PC-3 (cell line): ENCODE measurements at regions not wholly inside any gene's neighbourhood (a gene's known extent, or its start where the extent isn't known, plus 50 kb on each side); places are given as distances from the start of the nearest gene placed in this dataset.
"Not testable (repeated sequence)": the region's sequence is repeated elsewhere in the genome, so short reads cannot be mapped to it uniquely, and the experiment has no call there.

ENCODE experiments used
- ATAC-seq: fragments of 200-7000 bp; cut with Tn5 transposase; 2 replicates; pipeline ENCODE4 v1.9.1; 2020; ENCODE audit warnings: mild to moderate bottlenecking, moderate library complexity
- BruUV-seq: library from RNA; stranded (reverse); fragments of 400-500 nt; replicated peaks from 2 replicates; lab custom pipeline; 2021; lab: Mats Ljungman, UMichigan
- CTCF ChIA-PET: fragments of 300-600 bp; sonication (Branson Sonifier 250); formaldehyde crosslinking; loops from one replicate; lab custom pipeline; 2022; ENCODE audit warnings: antibody characterized with exemption; lab: Charles Lee
- POLR2A ChIA-PET: fragments of 300-600 bp; sonication (Branson Sonifier 250); formaldehyde crosslinking; loops from one replicate; lab custom pipeline; 2022; ENCODE audit warnings: antibody characterized with exemption; ENCODE audit not compliant: unreplicated experiment; lab: Charles Lee
- DNase-seq: peaks from one replicate; pipeline ENCODE4 v3.0.0-alpha.2; 2015
- H2AFZ ChIP-seq: fragments of 300-600 bp; sonication (generic); 2 replicates; pipeline ENCODE4 v1.6.0; 2016; ENCODE audit warnings: antibody characterized with exemption, low read length
- H3F3A ChIP-seq: fragments of 300-600 bp; sonication (generic); one replicate; pipeline ENCODE4 v1.6.0; 2017; ENCODE audit warnings: antibody characterized with exemption, low read length, control low read depth, mild to moderate bottlenecking; ENCODE audit not compliant: unreplicated experiment
- H3K27ac ChIP-seq: fragments of 300-600 bp; sonication (generic); 2 replicates; pipeline ENCODE4 v1.5.1; 2016; ENCODE audit warnings: mild to moderate bottlenecking, low read length
- H3K27me3 ChIP-seq: fragments of 300-600 bp; sonication (generic); 2 replicates; pipeline ENCODE4 v1.6.1; 2016; ENCODE audit warnings: low read length, mixed read lengths
- H3K36me3 ChIP-seq: fragments of 300-600 bp; sonication (generic); 2 replicates; pipeline ENCODE4 v1.6.1; 2016; ENCODE audit warnings: low read depth, mixed run types, low read length, mixed read lengths
- H3K4me1 ChIP-seq: fragments of 300-600 bp; sonication (generic); 2 replicates; pipeline ENCODE4 v1.5.1; 2016; ENCODE audit warnings: low read length; ENCODE audit not compliant: insufficient read depth
- H3K4me2 ChIP-seq: fragments of 300-600 bp; sonication (generic); 2 replicates; pipeline ENCODE4 v1.6.0; 2016; ENCODE audit warnings: low read length
- H3K4me3 ChIP-seq: fragments of 300-600 bp; sonication (generic); 2 replicates; pipeline ENCODE4 v1.5.1; 2016; ENCODE audit warnings: mild to moderate bottlenecking, low read length, mixed read lengths
- H3K79me2 ChIP-seq: fragments of 300-600 bp; sonication (generic); 2 replicates; pipeline ENCODE4 v1.6.1; 2017; ENCODE audit warnings: low read length, mixed read lengths
- H3K9ac ChIP-seq: fragments of 300-600 bp; sonication (generic); 2 replicates; pipeline ENCODE4 v1.6.0; 2016; ENCODE audit warnings: mild to moderate bottlenecking, low read length
- H3K9me2 ChIP-seq: fragments of 300-600 bp; sonication (generic); replicated peaks from 2 replicates; pipeline ENCODE4 v1.6.1; 2016; ENCODE audit warnings: mixed run types, low read length, mixed read lengths
- H3K9me3 ChIP-seq: fragments of 300-600 bp; sonication (generic); 2 replicates; pipeline ENCODE4 v1.6.1; 2016; ENCODE audit warnings: low read length, mixed read lengths
- H4K20me1 ChIP-seq: fragments of 300-600 bp; sonication (generic); 2 replicates; pipeline ENCODE4 v1.6.1; 2016; ENCODE audit warnings: low read length, mixed read lengths
- CTCF ChIP-seq: fragments of 300-600 bp; sonication (generic); conservative IDR thresholded peaks from 2 replicates; pipeline ENCODE4 v1.5.1; 2017; ENCODE audit warnings: antibody characterized with exemption, low read depth, mild to moderate bottlenecking, low read length
- EZH2 ChIP-seq: fragments of 300-600 bp; sonication (generic); IDR thresholded peaks from one replicate; pipeline ENCODE4 v1.6.1; 2017; ENCODE audit warnings: antibody characterized with exemption, mild to moderate bottlenecking, low read length; ENCODE audit not compliant: unreplicated experiment
- EZH2phosphoT487 ChIP-seq: fragments of 300-600 bp; sonication (generic); IDR thresholded peaks from 2 replicates; pipeline ENCODE4 v1.6.1; 2018; ENCODE audit warnings: mild to moderate bottlenecking, antibody characterized with exemption, low read length, borderline replicate concordance
- intact Hi-C: fragments of 100-400 bp; cut with micrococcal nuclease; formaldehyde crosslinking; loops from 2 replicates; pipeline ENCODE4 v1.9.0; 2023

- H3K4me1 ChIP-seq: no peaks in the 10 kb centered on the region; the same call in 1 of the 2 replicates
- no peak overlapping the region for H3K27ac ChIP-seq
- H4K20me1 ChIP-seq: no peaks in the 10 kb centered on the region
- TF ChIP-seq EZH2: no peak
- TF ChIP-seq CTCF: no peak
- no peak for TF ChIP-seq EZH2phosphoT487
- no TSS peak for BruUV-seq
- DNase-seq (no peak), ATAC-seq (no peak)
- H3K79me2 ChIP-seq: no peaks in the 10 kb centered on the region
- H2AFZ ChIP-seq: no peak overlapping the region
- ChIA-PET POLR2A (no interaction called here), CTCF (no interaction called here)
- peaks cover 8% of the 10 kb centered on the region for H3K27me3 ChIP-seq
- H3K4me2 ChIP-seq: no peak overlapping the region
- no peaks in the 10 kb centered on the region for H3K36me3 ChIP-seq
- no peaks in the 10 kb centered on the region for H3K9me3 ChIP-seq
- no peak overlapping the region for H3K9ac ChIP-seq
- intact Hi-C loops: no loop called here
- H3K9me2 ChIP-seq: no peaks in the 10 kb centered on the region
- no peak overlapping the region for H3K4me3 ChIP-seq
- H3F3A ChIP-seq: no peaks in the 10 kb centered on the region
Measured at GRCh38 chr21:32828908-32829307, 57.4 kb upstream of the PAXBP1 start.

DNA sequence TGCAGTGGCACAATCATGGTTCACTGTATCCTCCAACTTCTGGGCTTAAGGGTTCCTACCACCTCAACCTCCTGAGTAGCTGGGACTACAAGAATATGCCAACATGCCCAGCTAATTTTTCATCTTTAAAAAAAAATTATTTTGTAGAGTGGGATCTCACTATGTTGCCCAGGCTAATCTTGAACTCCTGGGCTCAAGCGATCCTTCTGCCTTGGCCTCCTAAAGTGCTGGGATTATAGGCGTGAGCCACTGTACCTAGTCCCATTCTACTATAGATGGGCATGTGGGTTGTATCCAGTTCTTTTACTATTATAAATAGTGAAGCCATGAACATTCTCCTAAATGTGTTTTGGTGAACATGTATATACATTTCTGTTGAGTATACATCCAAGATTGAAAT lies 57.9 kb upstream of the PAXBP1 start:
- no peak overlapping the region for H3K9ac ChIP-seq
- no TSS peak for BruUV-seq
- no peaks in the 10 kb centered on the region for H3K9me3 ChIP-seq
- POLR2A ChIA-PET: no interaction called here
- TF ChIP-seq EZH2phosphoT487 (no peak), EZH2 (no peak), CTCF (no peak)
- H3K4me1 ChIP-seq: no peaks in the 10 kb centered on the region; the same call in 1 of the 2 replicates
- no peaks in the 10 kb centered on the region for H3K79me2 ChIP-seq
- no peak overlapping the region for H2AFZ ChIP-seq
- no peak overlapping the region for H3K27ac ChIP-seq
- H4K20me1 ChIP-seq: no peaks in the 10 kb centered on the region
- CTCF ChIA-PET: no interaction called here
- ATAC-seq: no peak
- no peak for DNase-seq
- no peak overlapping the region for H3K4me2 ChIP-seq
- H3K27me3 ChIP-seq: peaks cover 14% of the 10 kb centered on the region
- H3K4me3 ChIP-seq: no peak overlapping the region
- H3K36me3 ChIP-seq: no peaks in the 10 kb centered on the region
- H3K9me2 ChIP-seq: no peaks in the 10 kb centered on the region
- intact Hi-C loops: no loop called here
- no peaks in the 10 kb centered on the region for H3F3A ChIP-seq

- CTCF ChIA-PET: interaction anchor here (0.6 to 1.2 kb wide), 2 partner anchors 49 to 152 kb away, joined by 3 to 4 read pairs; no protein-coding TSS in a partner anchor
- H4K20me1 ChIP-seq, H3K4me3 ChIP-seq, H3K9me3 ChIP-seq, BruUV-seq, H3K9ac ChIP-seq, DNase-seq, H3K36me3 ChIP-seq, ATAC-seq, H3K4me1 ChIP-seq, H3K9me2 ChIP-seq, H2AFZ ChIP-seq, H3K27ac ChIP-seq, H3K79me2 ChIP-seq, POLR2A ChIA-PET, H3K4me2 ChIP-seq, H3F3A ChIP-seq: not testable (repeated sequence)
- intact Hi-C loops: loop anchor here (2.0 to 10.0 kb wide), 3 partner anchors 86 to 365 kb away; no protein-coding TSS in a partner anchor
- peaks cover 27% of the 10 kb centered on the region for H3K27me3 ChIP-seq
Measured at GRCh38 chr21:32831779-32832178, 60.2 kb upstream of the PAXBP1 start.
